Nephron progenitor cell (in vitro differentiated cells): ENCODE measurements at regions not wholly inside any gene's neighbourhood (a gene's known extent, or its start where the extent isn't known, plus 50 kb on each side); places are given as distances from the start of the nearest gene placed in this dataset.

Experiments
- DNase-seq: peaks from one replicate; pipeline ENCODE4 v3.0.0; 2021
- H3K27ac Mint-ChIP-seq: 2 replicates; pipeline ENCODE4 v1.8.0; 2021; ENCODE audit warnings: mild to moderate bottlenecking, moderate library complexity, mixed read lengths
- H3K27me3 Mint-ChIP-seq: 2 replicates; pipeline ENCODE4 v1.8.0; 2021; ENCODE audit warnings: mild to moderate bottlenecking, low read depth, mixed read lengths; ENCODE audit not compliant: poor library complexity
- H3K36me3 Mint-ChIP-seq: 2 replicates; pipeline ENCODE4 v1.8.0; 2021; ENCODE audit warnings: low read depth, mixed read lengths
- H3K4me1 Mint-ChIP-seq: 2 replicates; pipeline ENCODE4 v1.8.0; 2021; ENCODE audit warnings: mixed read lengths
- H3K4me3 Mint-ChIP-seq: 2 replicates; pipeline ENCODE4 v1.8.0; 2021; ENCODE audit warnings: mild to moderate bottlenecking, moderate library complexity, mixed read lengths
- H3K9me3 Mint-ChIP-seq: 2 replicates; pipeline ENCODE4 v1.8.0; 2021; ENCODE audit warnings: mild to moderate bottlenecking, moderate library complexity, mixed read lengths
- TF ChIP-seq, protein P1 (sequence below): fragments of 200-600 bp; sonication (generic); IDR thresholded peaks from 2 replicates; pipeline ENCODE4 v1.5.0; 2021; ENCODE audit warnings: antibody characterized with exemption

GRCh38 chr11:128239306-128239705 lies 348.1 kb downstream of the ETS1 start:
- H3K9me3 Mint-ChIP-seq: peaks cover 8% of the 10 kb centered on the region
- peaks cover 38% of the 10 kb centered on the region for H3K4me1 Mint-ChIP-seq
- H3K27me3 Mint-ChIP-seq: peaks cover 5% of the 10 kb centered on the region
- DNase-seq: no peak
- H3K4me3 Mint-ChIP-seq: no peak overlapping the region
- no peak overlapping the region for H3K27ac Mint-ChIP-seq
- TF ChIP-seq, protein P1, sequence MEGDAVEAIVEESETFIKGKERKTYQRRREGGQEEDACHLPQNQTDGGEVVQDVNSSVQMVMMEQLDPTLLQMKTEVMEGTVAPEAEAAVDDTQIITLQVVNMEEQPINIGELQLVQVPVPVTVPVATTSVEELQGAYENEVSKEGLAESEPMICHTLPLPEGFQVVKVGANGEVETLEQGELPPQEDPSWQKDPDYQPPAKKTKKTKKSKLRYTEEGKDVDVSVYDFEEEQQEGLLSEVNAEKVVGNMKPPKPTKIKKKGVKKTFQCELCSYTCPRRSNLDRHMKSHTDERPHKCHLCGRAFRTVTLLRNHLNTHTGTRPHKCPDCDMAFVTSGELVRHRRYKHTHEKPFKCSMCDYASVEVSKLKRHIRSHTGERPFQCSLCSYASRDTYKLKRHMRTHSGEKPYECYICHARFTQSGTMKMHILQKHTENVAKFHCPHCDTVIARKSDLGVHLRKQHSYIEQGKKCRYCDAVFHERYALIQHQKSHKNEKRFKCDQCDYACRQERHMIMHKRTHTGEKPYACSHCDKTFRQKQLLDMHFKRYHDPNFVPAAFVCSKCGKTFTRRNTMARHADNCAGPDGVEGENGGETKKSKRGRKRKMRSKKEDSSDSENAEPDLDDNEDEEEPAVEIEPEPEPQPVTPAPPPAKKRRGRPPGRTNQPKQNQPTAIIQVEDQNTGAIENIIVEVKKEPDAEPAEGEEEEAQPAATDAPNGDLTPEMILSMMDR: no peak
- H3K36me3 Mint-ChIP-seq: no peaks in the 10 kb centered on the region

DNA sequence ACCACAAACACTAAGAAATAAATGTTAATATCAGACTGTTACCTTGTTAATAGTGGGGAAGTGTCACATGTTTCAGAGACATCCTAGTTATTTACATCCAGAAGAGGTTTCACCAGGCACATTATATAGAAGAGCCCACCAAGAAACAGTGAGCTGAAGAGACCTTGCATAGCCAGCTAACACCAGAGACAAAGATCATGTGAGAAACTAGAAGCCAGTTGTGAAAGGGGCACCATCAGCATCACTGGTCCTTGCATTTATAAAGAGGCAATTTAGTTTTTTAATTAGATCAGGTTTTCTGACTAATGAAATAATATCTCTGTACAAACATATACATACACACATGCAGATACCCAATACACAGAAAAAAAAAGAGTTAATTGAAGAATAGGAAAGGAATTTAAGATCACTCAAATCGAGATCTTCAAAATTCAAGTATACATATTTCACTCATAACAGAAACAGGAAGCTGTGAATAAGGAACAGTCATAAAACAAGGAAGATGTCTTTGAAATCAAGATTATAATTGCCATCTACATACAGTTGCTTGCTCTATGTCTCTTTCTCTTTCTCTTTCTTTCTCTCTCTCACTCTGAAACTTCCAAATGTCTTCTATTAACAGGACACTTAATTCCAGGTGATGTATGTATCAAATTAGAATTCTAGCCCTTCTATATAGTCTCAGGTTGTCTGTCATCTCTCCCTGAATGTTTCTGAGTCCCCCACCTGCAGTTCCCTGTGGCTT lies 348.7 kb downstream of the ETS1 start:
- TF ChIP-seq, protein P1: no peak
- peaks cover 37% of the 10 kb centered on the region for H3K4me1 Mint-ChIP-seq
- no peak overlapping the region for H3K4me3 Mint-ChIP-seq
- peaks cover 5% of the 10 kb centered on the region for H3K27me3 Mint-ChIP-seq
- no peak overlapping the region for H3K27ac Mint-ChIP-seq
- DNase-seq: no peak
- H3K9me3 Mint-ChIP-seq: peaks cover 8% of the 10 kb centered on the region
- no peaks in the 10 kb centered on the region for H3K36me3 Mint-ChIP-seq

- Mint-ChIP-seq H3K36me3 (no peaks in the 10 kb centered on the region), H3K27me3 (no peaks in the 10 kb centered on the region), H3K4me1 (peaks cover 37% of the 10 kb centered on the region), H3K9me3 (peaks cover 8% of the 10 kb centered on the region), H3K27ac (peak overlapping the region; percentile 94), H3K4me3 (no peak overlapping the region)
- TF ChIP-seq, protein P1: no peak
- DNase-seq: no peak
Measured at GRCh38 chr11:128236506-128237498, 350.6 kb downstream of the ETS1 start.

- no peak overlapping the region for H3K4me3 Mint-ChIP-seq
- peaks cover 4% of the 10 kb centered on the region for H3K27me3 Mint-ChIP-seq
- no peak for DNase-seq
- peak overlapping the region; percentile 94 for H3K27ac Mint-ChIP-seq
- H3K4me1 Mint-ChIP-seq: peaks cover 31% of the 10 kb centered on the region
- TF ChIP-seq, protein P1: no peak
- peaks cover 8% of the 10 kb centered on the region for H3K9me3 Mint-ChIP-seq
- H3K36me3 Mint-ChIP-seq: no peaks in the 10 kb centered on the region
Measured at GRCh38 chr11:128235958-128236357, 351.4 kb downstream of the ETS1 start.

DNA sequence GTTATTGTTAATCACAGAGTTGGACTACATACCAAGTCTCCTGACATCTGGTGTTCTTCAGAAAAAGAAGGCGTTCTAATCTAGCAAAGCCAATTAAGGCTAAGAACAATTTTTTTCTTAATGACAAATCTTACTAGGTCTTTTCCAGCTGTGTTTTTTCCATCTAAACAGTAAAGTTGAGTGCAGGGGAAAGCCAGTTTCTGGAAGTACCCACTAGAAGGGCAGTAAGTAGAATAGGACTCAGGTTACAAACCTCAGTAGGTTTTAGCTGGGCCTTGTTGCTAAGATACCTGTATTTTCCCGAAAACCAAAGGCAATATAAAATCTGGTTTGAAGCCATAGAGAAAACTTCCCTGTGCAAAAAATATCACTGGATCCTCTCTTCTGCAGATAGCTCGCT lies 351.9 kb downstream of the ETS1 start:
- H3K27ac Mint-ChIP-seq: peak overlapping the region; percentile 94
- H3K36me3 Mint-ChIP-seq: no peaks in the 10 kb centered on the region
- peaks cover 8% of the 10 kb centered on the region for H3K9me3 Mint-ChIP-seq
- peaks cover 31% of the 10 kb centered on the region for H3K4me1 Mint-ChIP-seq
- H3K4me3 Mint-ChIP-seq: no peak overlapping the region
- no peak for DNase-seq
- H3K27me3 Mint-ChIP-seq: peaks cover 4% of the 10 kb centered on the region
- TF ChIP-seq, protein P1: no peak
